Esophagus squamous epithelium (tissue), 5 donors: ENCODE measurements at regions not wholly inside any gene's neighbourhood (a gene's known extent, or its start where the extent isn't known, plus 50 kb on each side); places are given as distances from the start of the nearest gene placed in this dataset.
"Not testable (repeated sequence)": the region's sequence is repeated elsewhere in the genome, so short reads cannot be mapped to it uniquely, and the experiment has no call there.

Experiments
- DNase-seq: peaks from one replicate; lab custom pipeline; 2025; lab: John Stamatoyannopoulos, UW
- H3K27ac ChIP-seq, 4 donors: fragments of 200-600 bp; sonication (generic); one replicate each; pipeline ENCODE4 v1.5.1; 2016 to 2019; ENCODE audit warnings: mild to moderate bottlenecking in 1 of 4
- H3K27me3 ChIP-seq, 4 donors: fragments of 200-600 bp; sonication (generic); 1 replicate in 3 of 4; 2 replicates in 1 of 4; pipeline versions ENCODE4 v1.5.1 to v1.6.0; 2017 to 2021; ENCODE audit warnings: antibody characterized with exemption in 1 of 4
- H3K36me3 ChIP-seq, 3 donors: fragments of 200-600 bp; sonication (generic); one replicate each; pipeline ENCODE4 v1.5.1; 2016 to 2019
- H3K4me1 ChIP-seq, 3 donors: fragments of 200-600 bp; sonication (generic); one replicate each; pipeline ENCODE4 v1.5.1; 2017 to 2019
- H3K4me3 ChIP-seq, 4 donors: fragments of 200-600 bp; sonication (generic); 1 replicate in 3 of 4; 2 replicates in 1 of 4; pipeline ENCODE4 v1.5.1; 2016 to 2019; ENCODE audit warnings: mild to moderate bottlenecking in 2 of 4, moderate library complexity in 1 of 4
- H3K9me3 ChIP-seq, 3 donors: fragments of 200-600 bp; sonication (generic); one replicate each; pipeline ENCODE4 v1.5.1; 2016 to 2019
- POLR2A ChIP-seq, 4 donors: fragments of 450-650 bp; IDR thresholded peaks; one replicate each; pipeline ENCODE4 v1.6.1; 2017; ENCODE audit warnings: antibody characterized with exemption in 4 of 4, mild to moderate bottlenecking in 4 of 4, moderate library complexity in 3 of 4
- WGBS, 2 donors: methylation state at CpG; one replicate each; pipeline ENCODE4 v1.1.5; 2018; 5-methylcytosine and 5-hydroxymethylcytosine counted together
- intact Hi-C: fragments of 100-400 bp; cut with DNase I; formaldehyde crosslinking; loops from one replicate; pipeline ENCODE4 v1.15.0; 2022
- TF ChIP-seq, protein P1 (sequence below), 6 experiments: fragments of 450-650 bp in 4 of 6; fragments of 200-600 bp in 2 of 6; sonication (generic) in 2 of 6; IDR thresholded peaks; one replicate each; pipeline ENCODE4 v1.5.1; 2016 to 2019; ENCODE audit warnings: antibody characterized with exemption in 6 of 6, mild to moderate bottlenecking in 4 of 6, moderate library complexity in 4 of 6
- donor health status: DM: yes; HTN: yes; CAD: no.

DNA sequence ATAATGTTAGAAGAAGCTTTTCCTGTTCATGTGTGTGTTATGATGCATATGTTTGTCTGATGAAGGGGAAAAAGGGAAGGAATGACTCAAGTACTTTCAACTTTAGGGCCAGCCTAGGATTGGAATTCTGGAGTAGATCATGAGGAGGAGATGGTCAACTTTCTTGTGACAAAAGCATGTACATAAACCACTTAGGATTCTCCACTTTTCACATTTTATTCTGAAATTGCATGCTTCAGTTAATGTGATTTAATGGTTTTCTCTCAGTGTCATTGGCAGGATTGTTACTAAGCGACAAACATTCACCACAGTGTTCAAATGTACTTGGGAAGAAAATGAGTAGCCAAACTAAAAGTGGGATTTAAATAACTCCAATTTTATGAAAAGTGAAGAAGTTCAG lies 80.1 kb downstream of the UTRN start:
- peaks cover 0 to 33% (median 32%) of the 10 kb centered on the region in 3 donors for H3K4me1 ChIP-seq
- H3K27ac ChIP-seq, result peak overlapping the region in 1 of 4 donors; percentile 19

DNA sequence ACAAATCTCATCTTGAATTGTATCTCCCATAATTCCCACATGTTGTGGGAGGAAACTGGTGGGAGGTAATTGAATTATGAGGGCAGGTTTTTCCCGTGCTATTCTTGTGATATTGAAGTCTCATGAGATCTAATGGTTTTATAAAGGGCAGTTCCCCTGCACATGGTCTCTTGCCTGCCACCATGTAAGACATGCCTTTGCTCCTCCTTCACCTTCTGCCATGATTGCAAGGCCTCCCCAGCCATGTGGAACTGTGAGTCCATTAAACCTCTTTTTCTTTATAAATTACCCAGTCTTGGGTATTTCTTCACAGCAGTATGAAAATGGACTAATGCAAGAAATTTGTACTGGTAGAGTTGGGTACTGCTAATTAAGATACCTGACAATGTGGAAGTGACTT lies 84.6 kb downstream of the UTRN start:
- DNase-seq, H3K36me3 ChIP-seq, H3K9me3 ChIP-seq, H3K27ac ChIP-seq, H3K4me3 ChIP-seq, intact Hi-C loops, H3K27me3 ChIP-seq: not testable (repeated sequence)
- peaks cover 0 to 33% (median 12%) of the 10 kb centered on the region in 3 donors for H3K4me1 ChIP-seq
- 53 to 80% methylated on average over 1 of the region's 1 CpG for WGBS, 2 donors

More for the DNA sequence above, 80.1 kb downstream of the UTRN start:
- no peak for TF ChIP-seq POLR2A (IDR thresholded peaks at IDR 0.05)
- TF ChIP-seq, protein P1, sequence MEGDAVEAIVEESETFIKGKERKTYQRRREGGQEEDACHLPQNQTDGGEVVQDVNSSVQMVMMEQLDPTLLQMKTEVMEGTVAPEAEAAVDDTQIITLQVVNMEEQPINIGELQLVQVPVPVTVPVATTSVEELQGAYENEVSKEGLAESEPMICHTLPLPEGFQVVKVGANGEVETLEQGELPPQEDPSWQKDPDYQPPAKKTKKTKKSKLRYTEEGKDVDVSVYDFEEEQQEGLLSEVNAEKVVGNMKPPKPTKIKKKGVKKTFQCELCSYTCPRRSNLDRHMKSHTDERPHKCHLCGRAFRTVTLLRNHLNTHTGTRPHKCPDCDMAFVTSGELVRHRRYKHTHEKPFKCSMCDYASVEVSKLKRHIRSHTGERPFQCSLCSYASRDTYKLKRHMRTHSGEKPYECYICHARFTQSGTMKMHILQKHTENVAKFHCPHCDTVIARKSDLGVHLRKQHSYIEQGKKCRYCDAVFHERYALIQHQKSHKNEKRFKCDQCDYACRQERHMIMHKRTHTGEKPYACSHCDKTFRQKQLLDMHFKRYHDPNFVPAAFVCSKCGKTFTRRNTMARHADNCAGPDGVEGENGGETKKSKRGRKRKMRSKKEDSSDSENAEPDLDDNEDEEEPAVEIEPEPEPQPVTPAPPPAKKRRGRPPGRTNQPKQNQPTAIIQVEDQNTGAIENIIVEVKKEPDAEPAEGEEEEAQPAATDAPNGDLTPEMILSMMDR (IDR thresholded peaks at IDR 0.05), result no peak
- WGBS, 2 donors, result 96 to 100% methylated on average over 1 of the region's 1 CpG
- no peak for DNase-seq
- no peak overlapping the region for H3K4me3 ChIP-seq
- intact Hi-C loops, result no loop called here
- no peaks in the 10 kb centered on the region for H3K9me3 ChIP-seq
- H3K27me3 ChIP-seq, result no peaks in the 10 kb centered on the region
- peaks cover 0 to 3% (median 0%) of the 10 kb centered on the region in 3 donors for H3K36me3 ChIP-seq

DNA sequence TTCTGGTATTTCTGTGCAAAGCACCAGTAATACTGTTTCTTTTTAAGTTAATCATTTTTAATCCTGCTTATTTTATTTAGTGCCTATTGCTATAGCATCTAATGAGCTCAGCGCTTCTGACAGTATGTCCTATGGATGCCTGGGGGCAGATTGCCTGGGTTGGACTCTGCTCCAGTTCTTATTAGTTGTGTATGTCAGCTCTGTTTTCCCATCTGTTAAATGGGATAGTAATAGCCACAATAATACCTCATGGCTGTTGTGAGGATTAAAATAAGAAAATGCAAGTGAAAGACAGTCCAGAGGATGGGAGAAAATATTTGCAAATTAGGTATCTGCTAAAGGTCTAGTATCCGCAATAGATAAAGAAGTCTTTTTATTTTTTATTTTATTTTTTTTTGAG lies 87.0 kb downstream of the UTRN start:
- H3K4me1 ChIP-seq, result peaks cover 0 to 47% (median 9%) of the 10 kb centered on the region in 3 donors
- WGBS, 2 donors, result 84 to 86% methylated on average over 2 of the region's 2 CpGs
- DNase-seq, result no peak
- H3K9me3 ChIP-seq, result no peaks in the 10 kb centered on the region
- peaks cover 0 to 9% (median 0%) of the 10 kb centered on the region in 3 donors for H3K36me3 ChIP-seq
- TF ChIP-seq POLR2A (IDR thresholded peaks at IDR 0.05), result no peak
- TF ChIP-seq, protein P1 (IDR thresholded peaks at IDR 0.05), result no peak
- no peak overlapping the region for H3K4me3 ChIP-seq
- intact Hi-C loops, result no loop called here
- no peaks in the 10 kb centered on the region for H3K27me3 ChIP-seq
- no peak overlapping the region for H3K27ac ChIP-seq

DNA sequence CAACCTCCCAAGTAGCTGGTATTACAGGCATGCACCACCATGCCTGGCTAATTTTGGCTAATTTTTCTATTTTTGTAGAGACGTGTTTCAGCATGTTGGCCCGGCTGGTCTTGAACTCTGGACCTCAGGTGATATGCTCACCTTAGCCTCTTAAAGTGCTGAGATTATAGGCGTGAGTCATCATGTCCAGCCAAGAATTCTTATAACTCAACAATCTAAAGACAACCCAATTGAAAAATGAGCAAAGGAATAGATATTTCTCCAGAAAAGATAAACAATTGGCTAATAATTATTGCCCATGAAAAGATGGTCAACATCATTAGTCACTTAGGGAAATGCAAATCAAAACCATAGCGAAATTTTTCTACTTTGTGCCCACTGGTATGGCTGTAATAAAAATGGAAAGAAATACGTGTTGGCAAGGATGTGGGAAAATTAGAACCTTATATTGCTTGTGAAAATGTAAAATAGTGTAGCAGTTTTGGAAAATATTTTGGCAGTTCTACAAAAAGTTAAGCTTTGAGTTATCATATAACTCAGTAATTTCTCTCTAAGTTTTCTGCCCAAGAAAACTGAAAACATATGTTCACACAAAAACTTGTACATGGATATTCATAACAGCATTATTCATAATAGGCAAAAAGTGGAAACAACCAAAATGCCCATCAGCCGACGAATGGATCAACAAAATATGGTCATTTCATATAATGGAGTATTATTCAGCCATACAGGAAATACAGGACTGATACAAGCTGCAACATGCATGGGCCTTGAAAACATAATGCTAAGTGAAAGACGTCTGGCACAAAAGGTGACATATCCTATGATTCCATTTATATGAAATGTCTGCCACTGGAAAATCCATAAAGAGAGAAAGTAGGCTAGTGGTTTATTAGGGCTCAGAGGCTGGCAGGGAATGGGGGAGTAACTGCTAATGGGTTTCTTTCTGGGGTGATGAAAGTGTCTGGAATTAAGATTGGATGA lies 87.8 kb downstream of the UTRN start:
- TF ChIP-seq POLR2A (IDR thresholded peaks at IDR 0.05), result no peak
- TF ChIP-seq, protein P1 (IDR thresholded peaks at IDR 0.05), result no peak
- Histone ChIP-seq H3K4me1 (peaks cover under 1 to 55% (median 14%) of the 10 kb centered on the region in 3 donors), H3K9me3 (no peaks in the 10 kb centered on the region), H3K27me3 (no peaks in the 10 kb centered on the region), H3K36me3 (peaks cover 0 to 9% (median 0%) of the 10 kb centered on the region in 3 donors), H3K27ac (no peak overlapping the region), H3K4me3 (no peak overlapping the region)
- WGBS, 2 donors, result 64 to 70% methylated on average over 8 of the region's 8 CpGs
- no peak for DNase-seq
- intact Hi-C loops, result no loop called here

DNA sequence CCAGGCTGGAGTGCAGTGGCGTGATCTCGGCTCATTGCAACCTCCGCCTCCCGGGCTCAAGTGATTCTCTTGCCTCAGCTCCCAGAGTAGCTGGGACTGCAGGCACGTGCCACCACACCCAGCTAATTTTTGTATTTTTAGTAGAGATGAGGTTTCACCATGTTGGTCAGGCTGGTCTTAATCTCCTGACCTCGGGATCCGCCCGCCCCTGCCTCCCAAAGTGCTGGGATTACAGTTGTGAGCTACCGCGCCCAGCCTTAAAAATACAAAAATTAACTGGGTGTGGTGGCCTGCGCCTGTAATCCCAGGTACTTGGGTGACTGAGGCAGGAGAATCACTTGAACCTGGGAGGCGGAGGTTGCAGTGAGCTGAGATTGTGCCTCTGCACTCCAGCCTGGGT lies 89.4 kb downstream of the UTRN start:
- WGBS, 2 donors, result 84 to 92% methylated on average over 6 to 7 of the region's 12 CpGs
- H3K27ac ChIP-seq, DNase-seq, H3K36me3 ChIP-seq, H3K9me3 ChIP-seq, intact Hi-C loops, H3K4me3 ChIP-seq, H3K27me3 ChIP-seq: not testable (repeated sequence)
- H3K4me1 ChIP-seq, result peaks cover 14 to 71% (median 28%) of the 10 kb centered on the region in 3 donors

DNA sequence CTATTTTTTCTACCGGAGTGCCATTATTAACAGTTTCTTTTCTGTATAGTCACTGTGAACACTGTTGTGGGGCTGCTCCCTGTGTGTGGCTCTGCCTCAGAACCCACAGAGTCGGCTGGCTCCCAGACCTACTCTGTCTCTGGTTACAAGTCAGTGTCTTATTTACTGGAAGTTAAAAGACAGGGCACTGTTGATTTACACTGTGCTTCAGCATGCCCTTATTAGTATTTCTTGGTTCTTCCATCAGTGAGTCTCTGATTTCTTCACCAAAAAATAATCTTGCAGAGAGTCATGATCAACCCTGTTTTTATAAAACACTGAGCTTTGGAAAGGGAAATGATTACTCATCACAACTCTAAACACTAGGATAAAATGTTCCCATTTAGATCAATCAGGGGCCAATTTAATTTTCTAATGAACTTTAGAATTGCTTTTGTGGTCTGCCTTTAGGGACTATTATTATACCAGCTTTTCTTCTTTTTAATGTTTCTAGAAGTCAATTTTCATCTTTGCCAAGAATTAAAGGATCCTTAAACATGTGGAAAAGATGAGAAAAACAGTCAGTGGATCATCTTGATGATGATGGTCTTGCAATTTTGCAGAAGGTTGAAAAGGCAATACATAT lies 92.6 kb downstream of the UTRN start:
- Histone ChIP-seq H3K4me1 (peaks cover 16 to 62% (median 31%) of the 10 kb centered on the region in 3 donors), H3K9me3 (peaks cover 0 to 8% (median 7%) of the 10 kb centered on the region in 3 donors), H3K27ac (peak overlapping the region; percentile 18 to 86 (median 68)), H3K27me3 (no peaks in the 10 kb centered on the region), H3K36me3 (no peaks in the 10 kb centered on the region), H3K4me3 (no peak overlapping the region)
- intact Hi-C loops, result no loop called here
- no peak for DNase-seq
- WGBS, 2 donors, result 27 to 36% methylated on average over 2 of the region's 2 CpGs
- TF ChIP-seq POLR2A (IDR thresholded peaks at IDR 0.05), result no peak
- TF ChIP-seq, protein P1 (IDR thresholded peaks at IDR 0.05), result no peak
